Loucy (cell line): ENCODE measurements at regions not wholly inside any gene's neighbourhood (a gene's known extent, or its start where the extent isn't known, plus 50 kb on each side); places are given as distances from the start of the nearest gene placed in this dataset.

Experiments
- EZH2phosphoT487 ChIP-seq: fragments of 200-600 bp; IDR thresholded peaks from 2 replicates; pipeline ENCODE4 v1.6.1; 2018; ENCODE audit warnings: antibody characterized with exemption, mild to moderate bottlenecking, moderate library complexity, borderline replicate concordance
- TF ChIP-seq, protein P1 (sequence below): fragments of 200-600 bp; sonication (generic); conservative IDR thresholded peaks from 2 replicates; pipeline ENCODE4 v1.5.1; 2014; ENCODE audit warnings: mild to moderate bottlenecking, antibody characterized with exemption, low read length

DNA sequence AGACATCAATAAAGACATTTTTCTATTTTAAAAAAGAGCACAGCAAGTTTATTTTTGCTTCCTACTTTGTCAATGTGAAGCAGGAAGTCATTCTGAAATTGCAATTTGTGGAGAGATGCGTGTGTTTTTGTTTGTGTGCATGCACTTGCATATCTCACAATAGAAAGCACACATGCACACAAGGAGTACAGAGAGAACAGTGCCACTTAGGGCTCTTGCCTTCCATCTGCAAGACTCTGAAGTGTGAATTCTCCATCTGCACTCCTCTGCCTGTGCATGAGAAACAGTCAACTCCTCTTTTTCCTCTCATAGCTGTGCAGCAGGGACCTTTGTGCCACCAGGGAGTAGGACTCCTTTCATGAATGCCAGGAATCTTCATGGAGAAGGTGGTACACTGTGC, 316.3 kb upstream of the CNR1 start:
- TF ChIP-seq, protein P1, sequence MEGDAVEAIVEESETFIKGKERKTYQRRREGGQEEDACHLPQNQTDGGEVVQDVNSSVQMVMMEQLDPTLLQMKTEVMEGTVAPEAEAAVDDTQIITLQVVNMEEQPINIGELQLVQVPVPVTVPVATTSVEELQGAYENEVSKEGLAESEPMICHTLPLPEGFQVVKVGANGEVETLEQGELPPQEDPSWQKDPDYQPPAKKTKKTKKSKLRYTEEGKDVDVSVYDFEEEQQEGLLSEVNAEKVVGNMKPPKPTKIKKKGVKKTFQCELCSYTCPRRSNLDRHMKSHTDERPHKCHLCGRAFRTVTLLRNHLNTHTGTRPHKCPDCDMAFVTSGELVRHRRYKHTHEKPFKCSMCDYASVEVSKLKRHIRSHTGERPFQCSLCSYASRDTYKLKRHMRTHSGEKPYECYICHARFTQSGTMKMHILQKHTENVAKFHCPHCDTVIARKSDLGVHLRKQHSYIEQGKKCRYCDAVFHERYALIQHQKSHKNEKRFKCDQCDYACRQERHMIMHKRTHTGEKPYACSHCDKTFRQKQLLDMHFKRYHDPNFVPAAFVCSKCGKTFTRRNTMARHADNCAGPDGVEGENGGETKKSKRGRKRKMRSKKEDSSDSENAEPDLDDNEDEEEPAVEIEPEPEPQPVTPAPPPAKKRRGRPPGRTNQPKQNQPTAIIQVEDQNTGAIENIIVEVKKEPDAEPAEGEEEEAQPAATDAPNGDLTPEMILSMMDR = no peak
- no peak for TF ChIP-seq EZH2phosphoT487
